ENCODE measurements at regions not wholly inside any gene's neighbourhood (a gene's known extent, or its start where the extent isn't known, plus 50 kb on each side); places are given as distances from the start of the nearest gene placed in this dataset.
A peak's percentile ranks its signal among the peaks of the same experiment; 100 is the strongest.
"Not testable (repeated sequence)": the region's sequence is repeated elsewhere in the genome, so short reads cannot be mapped to it uniquely, and the experiment has no call there.

DNA sequence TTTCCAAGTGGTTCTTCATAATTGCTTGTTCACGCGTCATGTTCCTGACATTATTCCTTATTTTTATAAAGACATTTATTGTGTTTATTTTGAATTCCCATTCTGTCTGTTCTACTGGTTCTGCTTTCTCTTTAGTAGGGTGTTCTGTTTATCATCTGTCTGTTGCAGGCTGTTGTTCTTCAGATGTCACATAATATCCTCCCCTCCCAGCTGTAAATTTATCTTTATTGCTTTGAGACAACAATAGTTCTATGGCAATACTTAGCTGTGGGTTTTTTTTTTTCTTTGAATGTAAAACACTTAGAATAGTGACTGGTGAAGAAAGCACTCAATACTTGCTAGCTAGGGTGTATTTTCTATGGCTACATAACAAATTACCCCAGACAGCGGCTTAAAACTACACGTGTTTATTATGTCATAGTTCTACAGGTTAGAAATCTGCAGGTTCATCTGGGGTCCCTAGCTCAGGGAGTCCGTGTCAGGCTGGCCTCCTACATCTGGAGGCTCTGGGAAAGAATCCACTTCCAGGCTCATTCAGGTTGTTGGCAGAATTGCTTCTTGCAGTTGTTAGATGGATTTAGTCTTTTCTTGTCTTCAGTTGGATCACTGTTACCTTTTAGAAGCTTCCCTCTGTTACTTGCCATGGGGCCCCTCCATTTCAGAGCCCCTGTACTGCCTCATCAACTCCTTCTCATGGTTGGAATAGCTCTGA, 63.4 kb upstream of the ENPEP start:
- Histone ChIP-seq H3K36me3 (ENCODE audit: control insufficient read depth, insufficient read depth, low read length) (no peaks in the 10 kb centered on the region), H3K27ac (ENCODE audit: insufficient read depth, low read length) (no peak overlapping the region), H4K20me1 (ENCODE audit: control insufficient read depth, extremely low read depth, insufficient read depth, low read length) (no peaks in the 10 kb centered on the region), H3K4me3 (replicated peaks in 1 of 4; ENCODE audit: control extremely low read depth in 1 of 4, insufficient read depth in 1 of 4, low read depth in 3 of 4, low read length in 4 of 4) (no peak overlapping the region), H2AFZ (ENCODE audit: low read length) (no peak overlapping the region), H3K27me3 (ENCODE audit: control insufficient read depth, insufficient read depth, low read length) (no peaks in the 10 kb centered on the region), H3K9ac (ENCODE audit: insufficient read depth, low read length) (no peak overlapping the region), H3K4me1 (ENCODE audit: control insufficient read depth, extremely low read depth, insufficient read depth, low read length) (no peaks in the 10 kb centered on the region), H3K79me2 (ENCODE audit: control insufficient read depth, insufficient read depth, low read length) (no peaks in the 10 kb centered on the region), H3K9me3 (ENCODE audit: control insufficient read depth, insufficient read depth, low read depth, low read length) (no peaks in the 10 kb centered on the region), H3K4me2 (ENCODE audit: extremely low read depth, insufficient read depth, low read length) (no peak overlapping the region)
- TF ChIP-seq EZH2 (IDR thresholded peaks at IDR 0.05; ENCODE audit: low read length, missing control alignments) = no peak
- no peak for TF ChIP-seq CTCF (conservative IDR thresholded peaks at IDR 0.05 in 1 of 2, IDR thresholded peaks at IDR 0.05 in 1 of 2; ENCODE audit: low read depth in 1 of 2, low read length in 2 of 2)
- DNase-seq (ENCODE audit: low read depth in 2 of 2) = peak in 1 of 2 donors; percentile 9

DNA sequence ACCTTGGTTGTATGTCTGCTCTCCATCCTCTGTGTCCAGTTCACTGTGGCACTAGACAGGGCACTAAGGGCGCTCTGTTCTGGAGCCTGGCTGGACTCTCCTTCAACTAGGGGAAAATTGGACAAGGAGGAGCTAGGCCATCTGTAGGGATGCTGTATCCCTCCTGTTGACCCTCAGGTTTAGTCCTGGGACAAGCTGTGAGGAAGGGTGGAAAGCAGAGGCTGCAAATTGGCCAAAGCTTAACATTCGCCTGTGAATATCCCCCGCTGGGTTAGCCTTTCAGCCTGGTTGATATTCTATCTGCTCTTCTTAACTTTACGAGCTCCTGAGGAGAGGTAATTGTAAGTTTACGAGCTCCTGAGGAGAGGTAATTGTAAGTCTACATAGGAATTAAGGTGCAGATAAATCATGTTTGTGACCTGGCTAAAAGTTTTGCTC, 64.4 kb upstream of the ENPEP start:
- Histone ChIP-seq H4K20me1 (ENCODE audit: control insufficient read depth, extremely low read depth, insufficient read depth, low read length) (no peaks in the 10 kb centered on the region), H3K9me3 (ENCODE audit: control insufficient read depth, insufficient read depth, low read depth, low read length) (no peaks in the 10 kb centered on the region), H3K79me2 (ENCODE audit: control insufficient read depth, insufficient read depth, low read length) (no peaks in the 10 kb centered on the region), H3K4me1 (ENCODE audit: control insufficient read depth, extremely low read depth, insufficient read depth, low read length) (no peaks in the 10 kb centered on the region), H3K36me3 (ENCODE audit: control insufficient read depth, insufficient read depth, low read length) (no peaks in the 10 kb centered on the region), H3K27ac (ENCODE audit: insufficient read depth, low read length) (no peak overlapping the region), H3K4me3 (replicated peaks in 1 of 4; ENCODE audit: control extremely low read depth in 1 of 4, insufficient read depth in 1 of 4, low read depth in 3 of 4, low read length in 4 of 4) (no peak overlapping the region), H2AFZ (ENCODE audit: low read length) (no peak overlapping the region), H3K4me2 (ENCODE audit: extremely low read depth, insufficient read depth, low read length) (no peak overlapping the region), H3K27me3 (ENCODE audit: control insufficient read depth, insufficient read depth, low read length) (no peaks in the 10 kb centered on the region), H3K9ac (ENCODE audit: insufficient read depth, low read length) (no peak overlapping the region)
- TF ChIP-seq EZH2 (IDR thresholded peaks at IDR 0.05; ENCODE audit: low read length, missing control alignments) = no peak
- DNase-seq (ENCODE audit: low read depth in 2 of 2) = no peak

DNA sequence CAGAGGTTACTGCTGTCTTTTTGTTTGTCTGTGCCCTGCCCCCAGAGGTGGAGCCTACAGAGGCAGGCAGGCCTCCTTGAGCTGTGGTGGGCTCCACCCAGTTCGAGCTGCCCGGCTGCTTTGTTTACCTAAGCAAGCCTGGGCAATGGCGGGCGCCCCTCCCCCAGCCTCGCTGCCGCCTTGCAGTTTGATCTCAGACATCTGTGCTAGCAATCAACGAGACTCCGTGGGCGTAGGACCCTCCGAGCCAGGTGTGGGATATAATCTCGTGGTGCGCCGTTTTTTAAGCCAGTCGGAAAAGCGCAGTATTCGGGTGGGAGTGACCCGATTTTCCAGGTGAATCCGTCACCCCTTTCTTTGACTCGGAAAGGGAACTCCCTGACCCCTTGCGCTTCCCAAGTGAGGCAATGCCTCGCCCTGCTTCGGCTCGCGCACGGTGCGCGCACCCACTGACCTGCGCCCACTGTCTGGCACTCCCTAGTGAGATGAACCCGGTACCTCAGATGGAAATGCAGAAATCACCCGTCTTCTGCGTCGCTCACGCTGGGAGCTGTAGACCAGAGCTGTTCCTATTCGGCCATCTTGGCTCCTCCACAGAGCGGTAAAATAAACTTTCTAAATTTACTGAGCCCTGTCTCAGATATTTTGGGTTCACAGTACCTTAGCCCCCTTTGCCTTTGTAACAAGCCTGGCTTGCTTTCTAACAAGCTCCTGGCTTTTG, 64.9 kb upstream of the ENPEP start:
- H3K79me2 ChIP-seq (ENCODE audit: control insufficient read depth, insufficient read depth, low read length); H3K4me1 ChIP-seq (ENCODE audit: control insufficient read depth, extremely low read depth, insufficient read depth, low read length); H2AFZ ChIP-seq (ENCODE audit: low read length); H3K4me2 ChIP-seq (ENCODE audit: extremely low read depth, insufficient read depth, low read length); DNase-seq (ENCODE audit: low read depth in 2 of 2); H3K27ac ChIP-seq (ENCODE audit: insufficient read depth, low read length); H3K27me3 ChIP-seq (ENCODE audit: control insufficient read depth, insufficient read depth, low read length); H3K36me3 ChIP-seq (ENCODE audit: control insufficient read depth, insufficient read depth, low read length); H3K4me3 ChIP-seq (replicated peaks in 1 of 4; ENCODE audit: control extremely low read depth in 1 of 4, insufficient read depth in 1 of 4, low read depth in 3 of 4, low read length in 4 of 4); H3K9ac ChIP-seq (ENCODE audit: insufficient read depth, low read length); H4K20me1 ChIP-seq (ENCODE audit: control insufficient read depth, extremely low read depth, insufficient read depth, low read length); H3K9me3 ChIP-seq (ENCODE audit: control insufficient read depth, insufficient read depth, low read depth, low read length): not testable (repeated sequence)

DNA sequence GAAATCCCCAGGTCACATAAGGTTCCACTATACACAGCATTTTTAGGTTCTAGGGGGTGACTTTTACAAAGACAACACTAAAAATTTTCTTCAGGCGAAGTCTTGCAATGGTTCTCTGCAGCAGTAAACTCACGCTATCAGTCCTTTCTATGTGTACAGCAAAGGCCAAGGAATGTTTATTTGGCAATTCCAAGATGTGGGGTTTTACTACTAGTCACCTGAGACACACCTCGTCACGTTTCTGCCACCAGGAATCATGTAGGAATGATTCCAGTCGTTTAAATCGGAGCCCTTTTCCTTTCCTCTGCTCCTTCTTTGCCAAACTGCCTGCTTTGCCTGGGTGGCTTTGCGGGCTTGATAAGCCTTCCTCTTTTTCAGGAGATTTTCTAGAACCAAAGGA, 75.9 kb upstream of the ENPEP start:
- no peak overlapping the region for H2AFZ ChIP-seq (ENCODE audit: low read length)
- H3K79me2 ChIP-seq (ENCODE audit: control insufficient read depth, insufficient read depth, low read length) = no peaks in the 10 kb centered on the region
- TF ChIP-seq CTCF (conservative IDR thresholded peaks at IDR 0.05 in 1 of 2, IDR thresholded peaks at IDR 0.05 in 1 of 2; ENCODE audit: low read depth in 1 of 2, low read length in 2 of 2) = no peak
- no peak for TF ChIP-seq EZH2 (IDR thresholded peaks at IDR 0.05; ENCODE audit: low read length, missing control alignments)
- no peaks in the 10 kb centered on the region for H3K36me3 ChIP-seq (ENCODE audit: control insufficient read depth, insufficient read depth, low read length)
- no peaks in the 10 kb centered on the region for H3K9me3 ChIP-seq (ENCODE audit: control insufficient read depth, insufficient read depth, low read depth, low read length)
- H3K9ac ChIP-seq (ENCODE audit: insufficient read depth, low read length) = no peak overlapping the region
- no peak overlapping the region for H3K4me3 ChIP-seq (replicated peaks in 1 of 4; ENCODE audit: control extremely low read depth in 1 of 4, insufficient read depth in 1 of 4, low read depth in 3 of 4, low read length in 4 of 4)
- no peaks in the 10 kb centered on the region for H4K20me1 ChIP-seq (ENCODE audit: control insufficient read depth, extremely low read depth, insufficient read depth, low read length)
- no peaks in the 10 kb centered on the region for H3K4me1 ChIP-seq (ENCODE audit: control insufficient read depth, extremely low read depth, insufficient read depth, low read length)
- DNase-seq (ENCODE audit: low read depth in 2 of 2) = no peak
- no peaks in the 10 kb centered on the region for H3K27me3 ChIP-seq (ENCODE audit: control insufficient read depth, insufficient read depth, low read length)
- H3K27ac ChIP-seq (ENCODE audit: insufficient read depth, low read length) = no peak overlapping the region
- H3K4me2 ChIP-seq (ENCODE audit: extremely low read depth, insufficient read depth, low read length) = no peak overlapping the region

- not testable (repeated sequence) for H2AFZ ChIP-seq (ENCODE audit: low read length); DNase-seq (ENCODE audit: low read depth in 2 of 2); H3K4me1 ChIP-seq (ENCODE audit: control insufficient read depth, extremely low read depth, insufficient read depth, low read length); H4K20me1 ChIP-seq (ENCODE audit: control insufficient read depth, extremely low read depth, insufficient read depth, low read length); H3K4me2 ChIP-seq (ENCODE audit: extremely low read depth, insufficient read depth, low read length); H3K9me3 ChIP-seq (ENCODE audit: control insufficient read depth, insufficient read depth, low read depth, low read length); H3K27ac ChIP-seq (ENCODE audit: insufficient read depth, low read length); H3K36me3 ChIP-seq (ENCODE audit: control insufficient read depth, insufficient read depth, low read length); H3K79me2 ChIP-seq (ENCODE audit: control insufficient read depth, insufficient read depth, low read length); H3K4me3 ChIP-seq (replicated peaks in 1 of 4; ENCODE audit: control extremely low read depth in 1 of 4, insufficient read depth in 1 of 4, low read depth in 3 of 4, low read length in 4 of 4); H3K9ac ChIP-seq (ENCODE audit: insufficient read depth, low read length); H3K27me3 ChIP-seq (ENCODE audit: control insufficient read depth, insufficient read depth, low read length)
Observed at GRCh38 chr4:110399046-110399445, 76.9 kb upstream of the ENPEP start.

All from fibroblast of lung (primary cell).